ENCODE measurements at regions not wholly inside any gene's neighbourhood (a gene's known extent, or its start where the extent isn't known, plus 50 kb on each side); places are given as distances from the start of the nearest gene placed in this dataset.

- TF ChIP-seq CTCF (conservative IDR thresholded peaks at IDR 0.05; ENCODE audit: low read depth, low read length) (no peak), NFE2L2 (IDR thresholded peaks at IDR 0.05; ENCODE audit: low read depth, low read length) (no peak), POLR2A (IDR thresholded peaks at IDR 0.05; ENCODE audit: low read depth, low read length) (no peak), MAZ (IDR thresholded peaks at IDR 0.05; ENCODE audit: borderline replicate concordance, low read depth, low read length) (no peak), RAD21 (IDR thresholded peaks at IDR 0.05; ENCODE audit: low read length) (no peak), MXI1 (IDR thresholded peaks at IDR 0.05; ENCODE audit: borderline replicate concordance, low read depth, low read length) (no peak), MAFK (IDR thresholded peaks at IDR 0.05; ENCODE audit: low read depth, low read length) (no peak), CEBPB (IDR thresholded peaks at IDR 0.05; ENCODE audit: low read depth, low read length) (no peak), CHD1 (IDR thresholded peaks at IDR 0.05; ENCODE audit: low read depth, low read length) (no peak), ELK1 (IDR thresholded peaks at IDR 0.05; ENCODE audit: borderline replicate concordance, low read depth, low read length) (no peak), SMC3 (IDR thresholded peaks at IDR 0.05; ENCODE audit: low read depth, low read length) (no peak), USF2 (IDR thresholded peaks at IDR 0.05; ENCODE audit: low read depth, low read length) (no peak)
Measured at GRCh38 chr16:85193876-85194275, 81.6 kb upstream of the CIBAR2 start.

All from IMR-90 (cell line).